GM23248 (cell line): ENCODE measurements at regions not wholly inside any gene's neighbourhood (a gene's known extent, or its start where the extent isn't known, plus 50 kb on each side); places are given as distances from the start of the nearest gene placed in this dataset.

Experiments used
- DNase-seq: peaks from one replicate; pipeline ENCODE4 v3.0.0-alpha.2; 2015
- H2AFZ ChIP-seq: fragments of 200-600 bp; sonication (generic); 2 replicates; pipeline ENCODE4 v1.6.1; 2016; ENCODE audit warnings: antibody characterized with exemption
- H3F3A ChIP-seq: fragments of 200-600 bp; sonication (generic); 2 replicates; pipeline ENCODE4 v1.6.1; 2016; ENCODE audit warnings: mild to moderate bottlenecking, antibody characterized with exemption, mixed run types; ENCODE audit not compliant: insufficient read depth
- H3K27ac ChIP-seq: fragments of 200-600 bp; sonication (generic); 2 replicates; pipeline ENCODE4 v1.5.1; 2016; ENCODE audit warnings: mild to moderate bottlenecking
- H3K27me3 ChIP-seq: fragments of 200-600 bp; sonication (generic); replicated peaks from 2 replicates; pipeline ENCODE4 v1.6.1; 2016; ENCODE audit warnings: mild to moderate bottlenecking; ENCODE audit not compliant: insufficient read depth
- H3K36me3 ChIP-seq: fragments of 200-600 bp; sonication (generic); 2 replicates; pipeline ENCODE4 v1.6.1; 2016; ENCODE audit warnings: low read depth, mild to moderate bottlenecking
- H3K4me1 ChIP-seq: fragments of 200-600 bp; sonication (generic); 2 replicates; pipeline ENCODE4 v1.6.1; 2016; ENCODE audit warnings: mild to moderate bottlenecking; ENCODE audit not compliant: insufficient read depth
- H3K4me2 ChIP-seq: fragments of 200-600 bp; sonication (generic); one replicate; pipeline ENCODE4 v1.6.1; 2016; ENCODE audit warnings: mild to moderate bottlenecking; ENCODE audit not compliant: unreplicated experiment
- H3K4me3 ChIP-seq: fragments of 200-600 bp; sonication (generic); 2 replicates; pipeline ENCODE4 v1.5.1; 2016; ENCODE audit warnings: mild to moderate bottlenecking
- H3K79me2 ChIP-seq: fragments of 200-600 bp; sonication (generic); 2 replicates; pipeline ENCODE4 v1.6.1; 2016; ENCODE audit warnings: mild to moderate bottlenecking; ENCODE audit not compliant: insufficient read depth
- H3K9ac ChIP-seq: fragments of 200-600 bp; sonication (generic); 2 replicates; pipeline ENCODE4 v1.6.1; 2016; ENCODE audit warnings: mild to moderate bottlenecking
- H3K9me2 ChIP-seq: fragments of 200-600 bp; sonication (generic); 2 replicates; pipeline ENCODE4 v1.6.1; 2016; ENCODE audit warnings: mixed run types, mild to moderate bottlenecking, moderate library complexity; ENCODE audit not compliant: insufficient read depth
- H3K9me3 ChIP-seq: fragments of 200-600 bp; sonication (generic); one replicate; pipeline ENCODE4 v1.6.1; 2017; ENCODE audit warnings: low read depth
- H4K20me1 ChIP-seq: fragments of 200-600 bp; sonication (generic); 2 replicates; pipeline ENCODE4 v1.6.0; 2016; ENCODE audit not compliant: insufficient read depth
- EZH2 ChIP-seq: fragments of 200-600 bp; sonication (generic); IDR thresholded peaks from 2 replicates; pipeline ENCODE4 v1.6.1; 2018; ENCODE audit warnings: antibody characterized with exemption, mild to moderate bottlenecking; ENCODE audit not compliant: insufficient read depth, poor library complexity, severe bottlenecking
- EZH2phosphoT487 ChIP-seq: fragments of 200-600 bp; sonication (generic); IDR thresholded peaks from 2 replicates; pipeline ENCODE4 v1.6.1; 2018; ENCODE audit warnings: antibody characterized with exemption, moderate library complexity, mild to moderate bottlenecking, low read depth; ENCODE audit not compliant: insufficient read depth
- WGBS, 2 experiments: methylation state at CpG; one replicate each; pipeline ENCODE4 v1.1.6; 2015 to 2017; ENCODE audit warnings: low lambda C conversion rate in 2 of 2, low coverage in 1 of 2; ENCODE audit errors: missing lambda C conversion rate in 2 of 2; 5-methylcytosine and 5-hydroxymethylcytosine counted together
- in situ Hi-C: fragments of 300-500 bp; cut with MboI; formaldehyde crosslinking; loops from 2 replicates; pipeline ENCODE4 v1.15.0; 2020

DNA sequence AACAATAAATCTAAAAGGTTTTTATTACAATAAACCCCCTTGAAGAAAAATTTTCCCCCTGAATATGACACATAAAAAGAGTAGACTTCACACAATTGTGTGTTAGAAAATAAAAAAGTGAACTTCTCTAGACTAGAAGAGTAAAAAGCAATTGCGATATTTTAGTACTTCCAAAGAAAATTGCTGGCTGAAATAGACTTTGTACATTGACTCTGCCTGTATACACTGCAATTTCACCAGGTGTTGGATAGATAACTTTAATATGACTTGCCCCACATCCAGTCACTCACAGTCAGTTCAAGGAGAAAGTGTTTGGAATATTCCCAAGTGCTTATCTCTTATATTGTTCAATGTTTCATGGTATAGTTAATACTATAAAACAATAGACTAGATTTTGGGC, 1780.1 kb upstream of the PCDH20 start:
- H2AFZ ChIP-seq, result no peak overlapping the region
- H3K79me2 ChIP-seq, result no peaks in the 10 kb centered on the region
- no peaks in the 10 kb centered on the region for H4K20me1 ChIP-seq
- H3K9me3 ChIP-seq, result no peaks in the 10 kb centered on the region
- no peak for DNase-seq
- no peaks in the 10 kb centered on the region for H3K27me3 ChIP-seq
- 52 to 67% methylated on average over 1 of the region's 1 CpG for WGBS, 2 experiments
- no peaks in the 10 kb centered on the region for H3K4me1 ChIP-seq
- H3K9ac ChIP-seq, result no peak overlapping the region
- no peak overlapping the region for H3K4me3 ChIP-seq
- no peaks in the 10 kb centered on the region for H3K36me3 ChIP-seq
- TF ChIP-seq EZH2, result no peak
- no peak for TF ChIP-seq EZH2phosphoT487
- H3K9me2 ChIP-seq, result no peaks in the 10 kb centered on the region
- in situ Hi-C loops, result no loop called here
- no peak overlapping the region for H3K4me2 ChIP-seq
- no peaks in the 10 kb centered on the region for H3F3A ChIP-seq
- H3K27ac ChIP-seq, result no peak overlapping the region

DNA sequence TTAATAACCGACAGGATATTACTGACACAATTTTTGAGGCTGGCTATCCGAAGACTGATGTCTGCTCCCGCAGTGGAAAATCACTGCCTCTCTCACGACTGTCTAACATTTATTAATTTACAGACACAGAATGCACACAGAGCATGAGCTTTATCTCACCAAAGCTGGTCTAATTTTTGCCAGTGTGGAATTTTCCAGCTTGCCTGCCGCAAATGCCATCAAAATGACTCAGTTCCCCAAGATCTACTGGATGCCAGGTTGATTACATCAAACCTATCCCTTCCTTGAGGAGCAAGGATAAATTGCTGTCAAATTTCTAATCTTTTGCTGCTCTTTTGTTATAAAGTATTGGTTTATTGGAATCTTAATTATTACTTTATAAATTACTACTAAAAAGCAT, 1775.1 kb upstream of the PCDH20 start:
- no peak overlapping the region for H3K27ac ChIP-seq
- H3K79me2 ChIP-seq, result no peaks in the 10 kb centered on the region
- no peaks in the 10 kb centered on the region for H3K27me3 ChIP-seq
- no peaks in the 10 kb centered on the region for H3K9me3 ChIP-seq
- no peaks in the 10 kb centered on the region for H3K36me3 ChIP-seq
- no peak for TF ChIP-seq EZH2phosphoT487
- no peak for TF ChIP-seq EZH2
- no peaks in the 10 kb centered on the region for H4K20me1 ChIP-seq
- in situ Hi-C loops, result no loop called here
- no peak overlapping the region for H3K9ac ChIP-seq
- no peaks in the 10 kb centered on the region for H3K9me2 ChIP-seq
- no peak overlapping the region for H3K4me2 ChIP-seq
- H3F3A ChIP-seq, result no peaks in the 10 kb centered on the region
- WGBS, 2 experiments, result 52 to 57% methylated on average over 5 of the region's 5 CpGs
- peak; percentile 55 for DNase-seq
- 0 out of 2 replicates have a peak overlapping the region, but pooled peaks have one; percentile 32 for H2AFZ ChIP-seq
- no peak overlapping the region for H3K4me3 ChIP-seq
- no peaks in the 10 kb centered on the region; the same call in 1 of the 2 replicates for H3K4me1 ChIP-seq

DNA sequence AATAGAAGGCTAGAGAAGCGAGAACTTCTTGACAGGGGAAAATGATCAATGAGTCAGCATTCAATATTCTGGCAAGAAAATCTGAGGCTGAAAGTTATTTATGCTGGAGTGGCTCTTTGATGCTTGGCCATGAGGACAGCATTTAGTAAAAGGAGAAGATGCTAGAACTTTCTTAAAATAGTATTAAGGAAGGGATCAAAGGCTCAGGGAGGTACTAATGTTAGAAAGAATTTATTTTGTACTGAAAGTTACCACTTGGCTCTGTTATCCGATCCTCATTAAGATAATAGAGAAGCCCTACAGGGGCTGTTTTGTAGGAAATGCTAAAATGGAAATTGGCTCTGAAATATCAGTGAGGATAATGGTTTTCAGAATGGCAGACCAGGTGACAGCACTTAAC, 1774.6 kb upstream of the PCDH20 start:
- Histone ChIP-seq H3K9me3 (no peaks in the 10 kb centered on the region), H3F3A (no peaks in the 10 kb centered on the region), H3K4me3 (no peak overlapping the region), H3K27me3 (no peaks in the 10 kb centered on the region), H3K79me2 (no peaks in the 10 kb centered on the region), H3K4me2 (no peak overlapping the region), H3K9me2 (no peaks in the 10 kb centered on the region), H3K27ac (no peak overlapping the region), H3K36me3 (no peaks in the 10 kb centered on the region), H2AFZ (0 out of 2 replicates have a peak overlapping the region, but pooled peaks have one; percentile 32), H3K4me1 (no peaks in the 10 kb centered on the region; the same call in 1 of the 2 replicates), H4K20me1 (no peaks in the 10 kb centered on the region), H3K9ac (no peak overlapping the region)
- TF ChIP-seq EZH2phosphoT487 (no peak), EZH2 (no peak)
- DNase-seq, result peak; percentile 0
- 53 to 61% methylated on average over 2 of the region's 2 CpGs for WGBS, 2 experiments
- in situ Hi-C loops, result no loop called here

DNA sequence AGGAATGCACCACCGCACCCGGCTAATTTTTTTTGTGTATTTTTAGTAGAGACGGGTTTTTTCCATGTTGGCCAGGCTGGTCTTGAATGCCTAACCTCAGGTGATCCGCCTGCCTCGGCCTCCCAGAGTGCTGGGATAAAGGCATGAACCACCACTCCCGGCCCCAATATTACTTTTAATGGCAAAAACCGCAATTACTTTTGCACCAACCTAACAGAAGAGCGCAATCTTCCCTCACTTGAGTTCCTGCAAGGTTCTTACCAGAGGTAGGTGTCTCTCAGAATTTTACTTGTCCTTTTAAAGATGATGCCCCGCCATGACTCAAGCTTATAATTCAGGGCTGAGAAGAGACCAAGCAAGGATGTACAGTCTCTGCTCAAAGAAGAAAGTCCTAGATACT, 1774.1 kb upstream of the PCDH20 start:
- H3K79me2 ChIP-seq, result no peaks in the 10 kb centered on the region
- no peaks in the 10 kb centered on the region for H3K36me3 ChIP-seq
- no peaks in the 10 kb centered on the region for H3K27me3 ChIP-seq
- H3K4me1 ChIP-seq, result no peaks in the 10 kb centered on the region; the same call in 1 of the 2 replicates
- in situ Hi-C loops, result no loop called here
- H4K20me1 ChIP-seq, result no peaks in the 10 kb centered on the region
- no peak overlapping the region for H2AFZ ChIP-seq
- H3K9me3 ChIP-seq, result no peaks in the 10 kb centered on the region
- H3K9me2 ChIP-seq, result no peaks in the 10 kb centered on the region
- TF ChIP-seq EZH2 (no peak), EZH2phosphoT487 (no peak)
- H3K4me2 ChIP-seq, result no peak overlapping the region
- 74 to 87% methylated on average over 9 of the region's 9 CpGs for WGBS, 2 experiments
- H3K4me3 ChIP-seq, result no peak overlapping the region
- H3F3A ChIP-seq, result no peaks in the 10 kb centered on the region
- DNase-seq, result no peak
- H3K27ac ChIP-seq, result no peak overlapping the region
- H3K9ac ChIP-seq, result no peak overlapping the region

DNA sequence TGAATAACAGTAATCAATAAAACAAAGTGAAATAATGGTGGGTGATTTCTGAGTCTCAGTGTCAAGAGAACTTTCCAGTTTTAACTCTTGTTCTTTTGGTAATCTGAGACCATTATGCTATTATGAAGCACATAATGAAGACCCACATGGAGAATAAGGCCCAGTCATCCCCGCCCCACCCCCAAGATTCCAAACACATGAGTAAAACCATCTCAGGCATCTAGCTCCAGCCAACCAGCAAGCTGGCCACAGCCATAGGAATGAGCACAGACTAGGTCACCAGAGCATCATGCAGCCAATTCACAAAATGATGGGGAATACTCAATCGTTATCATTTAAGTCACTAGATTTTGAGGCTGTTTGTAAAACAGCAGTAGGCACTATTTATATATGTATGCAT, 1769.0 kb upstream of the PCDH20 start:
- no peaks in the 10 kb centered on the region for H3K9me3 ChIP-seq
- H3K36me3 ChIP-seq, result no peaks in the 10 kb centered on the region
- H3F3A ChIP-seq, result no peaks in the 10 kb centered on the region
- peak; percentile 38 for DNase-seq
- in situ Hi-C loops, result no loop called here
- no peaks in the 10 kb centered on the region for H3K9me2 ChIP-seq
- no peak overlapping the region for H3K4me3 ChIP-seq
- no peak overlapping the region for H3K27ac ChIP-seq
- H3K27me3 ChIP-seq, result no peaks in the 10 kb centered on the region
- H3K4me1 ChIP-seq, result no peaks in the 10 kb centered on the region
- 10 to 19% methylated on average over 2 of the region's 2 CpGs for WGBS, 2 experiments
- H3K9ac ChIP-seq, result no peak overlapping the region
- no peak overlapping the region for H2AFZ ChIP-seq
- TF ChIP-seq EZH2phosphoT487 (no peak), EZH2 (no peak)
- H3K79me2 ChIP-seq, result no peaks in the 10 kb centered on the region
- H4K20me1 ChIP-seq, result no peaks in the 10 kb centered on the region
- no peak overlapping the region for H3K4me2 ChIP-seq
